Activated CD4-positive, alpha-beta T cell treated with anti-CD3 and anti-CD28 coated beads for 4 hours (primary cell): ENCODE measurements at regions not wholly inside any gene's neighbourhood (a gene's known extent, or its start where the extent isn't known, plus 50 kb on each side); places are given as distances from the start of the nearest gene placed in this dataset.
"Not testable (repeated sequence)": the region's sequence is repeated elsewhere in the genome, so short reads cannot be mapped to it uniquely, and the experiment has no call there.

ENCODE experiments used
- DNase-seq, 2 donors: peaks; one replicate each; pipeline ENCODE4 v3.0.0-alpha.2; 2020

GRCh38 chr1:217921126-217921904, 290.2 kb downstream of the SPATA17 start:
- no peak for DNase-seq

GRCh38 chr1:217924924-217925323, 293.8 kb downstream of the SPATA17 start:
- no peak for DNase-seq

- DNase-seq: no peak
Measured at GRCh38 chr1:217929213-217929885, 298.2 kb downstream of the SPATA17 start.

DNA sequence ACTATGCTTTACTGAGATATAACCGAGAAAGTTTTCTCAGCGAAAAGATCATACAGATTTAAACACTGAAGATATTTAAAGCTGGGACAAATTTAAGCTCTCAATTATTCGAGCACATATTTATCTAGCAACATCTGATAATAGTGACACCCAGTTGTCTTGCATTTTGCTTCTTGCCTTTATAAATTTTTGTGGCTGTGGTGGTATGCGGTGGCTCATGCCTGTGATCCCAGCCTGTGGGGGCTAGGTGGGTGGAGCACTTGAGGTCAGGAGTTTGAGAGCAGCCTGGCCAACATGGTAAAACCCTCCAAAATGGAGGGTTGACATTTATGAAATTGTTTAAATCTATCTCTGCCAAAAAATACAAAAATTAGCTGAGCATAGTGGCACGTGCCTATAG, 312.2 kb downstream of the SPATA17 start:
- DNase-seq: no peak

GRCh38 chr1:217944550-217944949, 313.4 kb downstream of the SPATA17 start:
- DNase-seq: no peak

GRCh38 chr1:217946511-217946910, 315.4 kb downstream of the SPATA17 start:
- DNase-seq: no peak

GRCh38 chr1:217948741-217949140, 317.6 kb downstream of the SPATA17 start:
- DNase-seq: no peak

GRCh38 chr1:217953330-217953729, 322.2 kb downstream of the SPATA17 start:
- no peak for DNase-seq

DNA sequence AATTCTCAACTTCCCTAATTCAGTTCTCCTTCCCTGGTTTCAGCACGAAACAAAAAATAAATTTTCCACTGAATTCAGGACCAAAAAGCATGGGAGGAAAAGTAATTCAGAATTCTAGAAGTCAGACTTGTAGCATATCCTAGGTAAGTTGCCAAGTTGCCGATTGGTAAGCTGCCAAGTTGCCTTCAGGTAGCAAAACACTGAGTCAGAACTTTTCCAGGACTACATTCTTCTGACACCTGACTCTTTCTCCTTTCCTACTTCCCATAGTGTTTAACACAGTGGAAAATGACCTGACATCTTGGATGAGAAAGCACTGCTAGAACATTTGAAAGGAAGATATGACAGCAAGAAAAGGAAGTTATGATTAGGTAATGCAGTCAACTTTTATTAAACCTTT, 322.8 kb downstream of the SPATA17 start:
- no peak for DNase-seq

DNA sequence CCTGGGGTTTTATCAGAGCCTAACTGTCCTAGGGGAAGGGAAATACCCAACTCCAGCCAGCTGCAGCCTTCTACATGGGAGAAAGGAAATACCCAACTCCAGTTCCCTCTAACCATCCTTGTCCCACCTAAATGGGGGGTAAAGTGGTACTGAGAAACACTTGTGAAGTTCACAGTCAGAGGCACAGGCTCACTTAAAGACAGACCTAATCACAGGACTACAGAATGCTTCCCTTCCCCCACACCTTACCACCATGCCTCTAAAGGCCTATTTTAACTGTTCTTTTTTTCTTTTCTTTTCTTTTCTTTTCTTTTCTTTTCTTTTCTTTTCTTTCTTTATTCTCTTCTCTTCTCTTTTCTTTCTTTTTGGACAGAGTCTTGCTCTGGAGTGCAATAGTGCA, 324.6 kb downstream of the SPATA17 start:
- DNase-seq: no peak

DNA sequence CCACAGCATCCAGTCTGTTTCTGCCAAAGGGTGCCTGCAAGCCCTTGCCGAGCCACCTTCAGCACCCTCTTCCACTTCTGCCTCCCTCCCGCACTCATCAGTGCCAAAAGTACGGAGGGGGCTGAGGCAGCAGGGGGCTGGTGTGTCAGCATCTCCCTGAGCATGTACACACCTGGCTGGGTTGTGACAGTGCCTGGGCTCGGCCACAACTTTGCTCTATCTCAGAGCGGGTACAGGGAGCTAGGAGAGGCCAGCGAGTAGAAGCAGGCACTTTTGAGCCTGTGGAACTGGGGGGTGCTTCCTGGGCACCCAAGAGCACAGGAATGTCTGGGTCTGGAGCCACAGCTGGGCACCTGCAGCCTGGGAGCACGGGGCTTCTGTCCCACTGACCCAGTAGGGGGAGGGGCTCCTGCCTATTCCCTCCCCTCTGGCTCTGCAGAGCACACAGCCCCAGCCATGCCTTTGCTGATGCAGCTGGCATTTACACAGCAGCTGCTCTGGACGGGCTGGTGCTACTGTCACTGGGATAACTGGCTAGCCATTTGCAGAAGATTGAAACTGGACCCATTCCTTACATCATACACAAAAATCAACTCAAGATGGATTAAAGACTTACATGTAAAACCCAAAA, 319.8 kb upstream of the RRP15 start:
- no peak for DNase-seq

GRCh38 chr1:217968085-217968484, 317.0 kb upstream of the RRP15 start:
- no peak for DNase-seq

DNA sequence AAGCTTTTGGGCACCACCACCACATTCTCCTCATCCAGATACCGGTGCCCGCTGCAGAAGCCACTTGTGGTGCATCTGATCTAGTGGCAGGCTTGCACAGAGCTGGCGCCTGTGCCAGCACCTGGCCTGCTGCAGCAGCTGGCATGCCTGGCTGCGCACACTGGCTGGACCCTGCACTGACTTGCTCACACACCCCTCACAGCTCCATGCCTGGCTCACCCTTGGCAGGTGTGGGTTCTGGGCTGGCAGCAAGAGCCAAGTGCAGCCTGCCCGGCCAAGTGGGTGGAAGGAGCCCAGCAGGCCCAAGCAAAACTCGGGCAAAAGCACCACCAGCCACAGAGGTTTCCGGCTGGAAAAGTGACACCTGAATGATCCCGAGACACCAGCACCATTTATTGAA, 315.7 kb upstream of the RRP15 start:
- no peak for DNase-seq

DNA sequence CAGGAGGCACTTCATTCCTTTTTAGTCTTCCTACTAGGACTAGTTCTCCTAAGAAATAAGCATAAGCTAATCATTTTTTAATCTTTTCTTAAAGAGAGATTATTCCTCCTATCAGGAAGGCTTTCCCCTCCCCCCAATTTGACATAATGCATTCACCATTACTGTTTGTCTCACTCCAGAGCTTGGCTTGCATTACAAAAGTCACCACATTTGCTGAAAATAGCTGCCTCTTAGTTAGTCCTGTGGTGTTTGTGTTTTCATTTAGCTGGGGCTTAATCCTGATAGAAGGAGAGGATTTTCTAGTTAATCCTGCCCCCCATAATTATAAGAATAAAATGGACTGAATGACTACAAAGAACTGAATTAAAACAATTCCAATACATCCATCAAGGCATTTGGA, 307.1 kb upstream of the RRP15 start:
- no peak for DNase-seq

DNA sequence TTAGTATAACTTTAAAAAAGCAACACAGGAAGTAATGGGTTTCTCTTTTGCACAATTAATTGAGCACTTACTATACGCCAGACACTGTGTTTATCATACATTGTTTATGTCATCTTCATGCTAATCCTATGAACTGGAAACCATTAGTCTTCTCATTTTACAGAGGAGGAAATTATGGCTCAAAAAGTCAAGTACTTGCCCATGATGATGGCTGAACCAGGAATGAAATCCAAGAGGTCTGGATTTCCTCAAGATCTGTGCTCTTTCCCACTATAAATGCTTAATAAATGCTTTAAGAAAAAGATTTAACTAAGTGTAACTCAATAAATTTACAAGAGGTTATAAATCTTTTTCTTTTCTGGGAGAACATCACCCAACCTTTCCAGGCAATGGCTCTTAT, 303.7 kb upstream of the RRP15 start:
- no peak for DNase-seq

GRCh38 chr1:217982331-217983050, 302.6 kb upstream of the RRP15 start:
- DNase-seq: no peak

GRCh38 chr1:217983051-217983375, 302.1 kb upstream of the RRP15 start:
- no peak for DNase-seq

DNA sequence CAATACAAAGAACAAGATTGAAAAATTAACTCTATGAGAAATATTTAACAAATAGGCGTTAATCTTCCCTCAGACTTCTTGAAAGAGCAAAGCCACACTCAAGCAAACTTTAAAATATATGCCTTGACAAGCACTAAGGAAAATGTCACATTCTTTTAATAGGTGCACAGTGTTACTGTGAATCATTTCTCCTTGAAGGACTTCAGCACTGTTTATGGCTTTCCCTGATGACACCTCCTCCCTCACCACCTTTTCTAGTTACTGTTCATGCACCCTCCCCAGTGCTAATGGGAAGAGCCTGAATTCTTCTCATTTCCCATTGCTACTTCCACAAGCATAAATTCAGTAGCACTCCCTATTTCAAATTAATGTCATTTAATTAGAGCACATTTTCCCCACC, 299.5 kb upstream of the RRP15 start:
- no peak for DNase-seq

GRCh38 chr1:217989510-217989909, 295.6 kb upstream of the RRP15 start:
- DNase-seq: no peak

- no peak for DNase-seq
Measured at GRCh38 chr1:217993439-217993838, 291.7 kb upstream of the RRP15 start.

GRCh38 chr1:218008296-218008695, 276.8 kb upstream of the RRP15 start:
- not testable (repeated sequence) for DNase-seq

GRCh38 chr1:218015106-218015505, 270.0 kb upstream of the RRP15 start:
- DNase-seq: not testable (repeated sequence)

DNA sequence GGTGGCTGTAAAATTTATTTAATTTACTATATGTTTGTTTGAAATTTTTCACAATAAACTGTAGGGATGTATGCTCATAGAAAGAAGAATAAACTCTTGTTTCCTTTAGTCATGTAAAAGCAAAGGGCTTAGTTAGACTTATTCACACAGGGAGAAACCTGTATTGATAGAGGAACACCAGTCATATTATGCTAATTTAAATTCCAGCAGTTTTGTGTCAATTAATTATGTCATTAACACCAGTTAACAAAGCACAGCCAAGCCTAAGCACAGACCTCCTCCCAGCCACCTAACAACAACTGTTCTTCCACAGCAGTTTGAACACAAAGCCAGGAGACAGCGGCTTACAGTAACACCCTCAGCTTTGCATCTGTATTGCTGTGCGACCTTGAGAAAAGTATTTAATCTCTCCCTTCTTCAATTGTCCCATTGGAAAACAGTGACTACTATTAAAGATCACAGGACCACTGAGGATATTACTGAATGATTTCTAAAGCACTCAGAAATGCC, 260.8 kb upstream of the RRP15 start:
- no peak for DNase-seq
